Peyer's patch (tissue), 4 donors: ENCODE measurements at regions not wholly inside any gene's neighbourhood (a gene's known extent, or its start where the extent isn't known, plus 50 kb on each side); places are given as distances from the start of the nearest gene placed in this dataset.

Experiments
- DNase-seq, 3 donors: peaks; one replicate each; pipeline ENCODE4 v3.0.0-alpha.2; 2017 to 2019
- H3K27ac ChIP-seq, 4 donors: fragments of 200-600 bp; sonication (generic); one replicate each; pipeline ENCODE4 v1.5.1; 2016 to 2019
- H3K27me3 ChIP-seq, 2 donors: fragments of 200-600 bp; sonication (generic); one replicate each; pipeline ENCODE4 v1.5.1; 2019
- H3K36me3 ChIP-seq, 3 donors: fragments of 200-600 bp; sonication (generic); one replicate each; pipeline ENCODE4 v1.5.1; 2016 to 2019
- H3K4me1 ChIP-seq, 4 donors: fragments of 200-600 bp; sonication (generic); one replicate each; pipeline ENCODE4 v1.5.1; 2016 to 2019
- H3K4me3 ChIP-seq, 4 donors: fragments of 200-600 bp; sonication (generic); 1 replicate in 3 of 4; 2 replicates in 1 of 4; pipeline ENCODE4 v1.5.1; 2016 to 2019; ENCODE audit warnings: mild to moderate bottlenecking in 1 of 4
- H3K9me3 ChIP-seq, 4 donors: fragments of 200-600 bp; sonication (generic); one replicate each; pipeline ENCODE4 v1.5.1; 2016 to 2019; ENCODE audit warnings: mild to moderate bottlenecking in 1 of 4
- CTCF ChIP-seq, 6 experiments: fragments of 450-650 bp in 4 of 6; fragments of 200-600 bp in 2 of 6; sonication (generic) in 1 of 6; IDR thresholded peaks; one replicate each; pipeline ENCODE4 v1.5.1; 2017 to 2019; ENCODE audit warnings: antibody characterized with exemption in 6 of 6, mild to moderate bottlenecking in 3 of 6, moderate library complexity in 1 of 6
- POLR2A ChIP-seq, 2 donors: fragments of 450-650 bp; IDR thresholded peaks; one replicate each; pipeline ENCODE4 v1.5.1; 2017; ENCODE audit warnings: antibody characterized with exemption in 2 of 2, mild to moderate bottlenecking in 2 of 2, moderate library complexity in 2 of 2

GRCh38 chr14:71666571-71667145 is 265.6 kb upstream of the RGS6 start:
- Histone ChIP-seq H3K36me3 (peaks cover 0 to 27% (median 2%) of the 10 kb centered on the region in 3 donors), H3K4me3 (no peak overlapping the region), H3K9me3 (no peaks in the 10 kb centered on the region), H3K27me3 (no peaks in the 10 kb centered on the region), H3K4me1 (no peaks in the 10 kb centered on the region), H3K27ac (no peak overlapping the region)
- no peak for DNase-seq
- no peak for TF ChIP-seq CTCF (IDR thresholded peaks at IDR 0.05)
- no peak for TF ChIP-seq POLR2A (IDR thresholded peaks at IDR 0.05)

GRCh38 chr14:71668186-71668912 is 263.9 kb upstream of the RGS6 start:
- H3K9me3 ChIP-seq = no peaks in the 10 kb centered on the region
- no peak for DNase-seq
- peaks cover 0 to 27% (median 0%) of the 10 kb centered on the region in 3 donors for H3K36me3 ChIP-seq
- H3K4me1 ChIP-seq = no peaks in the 10 kb centered on the region
- no peak overlapping the region for H3K4me3 ChIP-seq
- TF ChIP-seq POLR2A (IDR thresholded peaks at IDR 0.05) (no peak), CTCF (IDR thresholded peaks at IDR 0.05) (no peak)
- no peak overlapping the region for H3K27ac ChIP-seq
- no peaks in the 10 kb centered on the region for H3K27me3 ChIP-seq

GRCh38 chr14:71672596-71672995 is 259.6 kb upstream of the RGS6 start:
- H3K4me3 ChIP-seq = no peak overlapping the region
- no peak for DNase-seq
- no peak for TF ChIP-seq CTCF (IDR thresholded peaks at IDR 0.05)
- TF ChIP-seq POLR2A (IDR thresholded peaks at IDR 0.05) = no peak
- H3K27me3 ChIP-seq = no peaks in the 10 kb centered on the region
- H3K4me1 ChIP-seq = no peaks in the 10 kb centered on the region
- peaks cover 0 to 30% (median 0%) of the 10 kb centered on the region in 3 donors for H3K36me3 ChIP-seq
- no peak overlapping the region for H3K27ac ChIP-seq
- H3K9me3 ChIP-seq = no peaks in the 10 kb centered on the region

GRCh38 chr14:71675126-71675899 is 256.9 kb upstream of the RGS6 start:
- no peak overlapping the region for H3K27ac ChIP-seq
- no peak for TF ChIP-seq CTCF (IDR thresholded peaks at IDR 0.05)
- TF ChIP-seq POLR2A (IDR thresholded peaks at IDR 0.05) = no peak
- H3K27me3 ChIP-seq = no peaks in the 10 kb centered on the region
- no peak for DNase-seq
- H3K4me3 ChIP-seq = no peak overlapping the region
- H3K4me1 ChIP-seq = no peaks in the 10 kb centered on the region
- H3K36me3 ChIP-seq = peaks cover 0 to 30% (median 0%) of the 10 kb centered on the region in 3 donors
- H3K9me3 ChIP-seq = no peaks in the 10 kb centered on the region

GRCh38 chr14:71675900-71676287 is 256.3 kb upstream of the RGS6 start:
- TF ChIP-seq POLR2A (IDR thresholded peaks at IDR 0.05) (no peak), CTCF (IDR thresholded peaks at IDR 0.05) (no peak)
- Histone ChIP-seq H3K4me1 (no peaks in the 10 kb centered on the region), H3K4me3 (no peak overlapping the region), H3K36me3 (peaks cover 0 to 30% (median 0%) of the 10 kb centered on the region in 3 donors), H3K27ac (no peak overlapping the region), H3K27me3 (no peaks in the 10 kb centered on the region), H3K9me3 (no peaks in the 10 kb centered on the region)
- no peak for DNase-seq
